GM12874 (cell line): ENCODE measurements at regions not wholly inside any gene's neighbourhood (a gene's known extent, or its start where the extent isn't known, plus 50 kb on each side); places are given as distances from the start of the nearest gene placed in this dataset.

Experiments used
- TF ChIP-seq, protein P1 (sequence below): IDR thresholded peaks from 2 replicates; pipeline ENCODE4 v1.5.1; 2011; ENCODE audit warnings: low read depth, mild to moderate bottlenecking, control low read depth, low read length, moderate library complexity; ENCODE audit not compliant: insufficient read depth

DNA sequence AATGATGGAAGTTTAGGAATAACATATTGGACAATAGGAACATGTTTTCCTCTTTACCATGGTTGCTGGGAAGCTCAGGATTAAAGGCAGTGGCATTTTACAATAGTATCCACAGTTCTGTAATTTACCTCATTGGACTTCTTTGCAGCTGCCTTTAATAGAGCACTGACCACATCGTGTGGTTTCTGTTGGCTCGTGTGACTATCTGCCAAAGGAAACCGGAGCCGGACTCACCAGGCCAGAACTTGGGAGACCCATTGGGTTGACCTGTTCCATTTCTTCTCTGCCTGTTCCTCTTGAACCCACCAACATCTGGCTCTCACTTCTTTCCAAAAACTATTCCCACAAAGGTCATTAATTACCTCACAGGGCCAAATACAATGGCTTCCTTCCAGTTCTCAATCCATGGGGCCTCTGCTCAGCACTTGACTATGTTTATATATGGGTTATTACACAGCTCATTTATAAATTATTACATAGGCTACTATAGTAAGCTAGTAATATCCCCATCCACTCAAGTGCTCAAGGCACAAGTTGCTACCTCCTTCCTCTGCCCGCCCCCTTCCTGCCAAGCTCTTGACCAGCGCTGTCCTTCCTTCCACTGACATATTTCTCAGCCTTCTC, 121.5 kb upstream of the VASH1 start:
- TF ChIP-seq, protein P1, sequence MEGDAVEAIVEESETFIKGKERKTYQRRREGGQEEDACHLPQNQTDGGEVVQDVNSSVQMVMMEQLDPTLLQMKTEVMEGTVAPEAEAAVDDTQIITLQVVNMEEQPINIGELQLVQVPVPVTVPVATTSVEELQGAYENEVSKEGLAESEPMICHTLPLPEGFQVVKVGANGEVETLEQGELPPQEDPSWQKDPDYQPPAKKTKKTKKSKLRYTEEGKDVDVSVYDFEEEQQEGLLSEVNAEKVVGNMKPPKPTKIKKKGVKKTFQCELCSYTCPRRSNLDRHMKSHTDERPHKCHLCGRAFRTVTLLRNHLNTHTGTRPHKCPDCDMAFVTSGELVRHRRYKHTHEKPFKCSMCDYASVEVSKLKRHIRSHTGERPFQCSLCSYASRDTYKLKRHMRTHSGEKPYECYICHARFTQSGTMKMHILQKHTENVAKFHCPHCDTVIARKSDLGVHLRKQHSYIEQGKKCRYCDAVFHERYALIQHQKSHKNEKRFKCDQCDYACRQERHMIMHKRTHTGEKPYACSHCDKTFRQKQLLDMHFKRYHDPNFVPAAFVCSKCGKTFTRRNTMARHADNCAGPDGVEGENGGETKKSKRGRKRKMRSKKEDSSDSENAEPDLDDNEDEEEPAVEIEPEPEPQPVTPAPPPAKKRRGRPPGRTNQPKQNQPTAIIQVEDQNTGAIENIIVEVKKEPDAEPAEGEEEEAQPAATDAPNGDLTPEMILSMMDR, result no peak

DNA sequence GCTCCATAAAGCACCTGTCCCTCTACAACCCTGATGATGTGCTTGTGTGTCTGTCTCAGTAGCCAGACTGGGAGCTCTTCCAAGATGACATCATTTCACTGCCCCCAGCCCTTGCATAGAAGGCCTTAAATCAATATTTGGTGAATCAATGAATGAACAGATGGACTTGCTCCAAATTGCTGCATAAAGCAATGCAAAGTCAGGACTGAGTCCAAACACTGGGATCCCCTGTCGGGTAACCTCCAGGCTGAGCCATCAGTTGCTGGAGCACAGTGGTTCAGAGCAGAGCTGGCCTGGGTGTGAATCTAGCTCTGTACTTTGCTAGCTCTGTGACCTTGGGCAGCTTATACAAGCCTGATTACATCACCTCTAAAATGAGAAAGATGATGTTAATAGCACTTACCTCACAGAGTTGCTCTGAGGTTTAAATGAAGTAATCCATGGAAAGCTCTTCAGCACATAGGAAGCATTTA, 120.3 kb upstream of the VASH1 start:
- TF ChIP-seq, protein P1, result no peak

DNA sequence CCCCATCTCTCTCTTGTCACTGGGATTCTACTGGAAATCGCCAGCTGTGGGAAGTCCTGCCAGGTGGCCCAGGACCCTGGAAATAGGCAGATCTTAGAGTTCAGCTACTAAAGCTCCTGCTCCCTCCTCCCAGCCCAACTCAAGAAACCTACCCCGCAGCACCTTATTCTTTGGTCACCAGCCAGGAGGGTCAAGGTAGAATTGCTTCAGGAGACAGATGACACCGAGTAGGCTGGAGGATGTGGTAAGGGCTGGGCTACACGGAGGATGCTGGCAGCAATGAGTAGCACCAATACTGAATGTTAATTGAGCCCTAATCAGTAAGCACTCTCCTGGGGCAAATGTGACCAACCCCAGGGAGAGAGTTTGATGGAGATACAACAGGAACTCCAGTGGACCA, 119.7 kb upstream of the VASH1 start:
- TF ChIP-seq, protein P1, result no peak

DNA sequence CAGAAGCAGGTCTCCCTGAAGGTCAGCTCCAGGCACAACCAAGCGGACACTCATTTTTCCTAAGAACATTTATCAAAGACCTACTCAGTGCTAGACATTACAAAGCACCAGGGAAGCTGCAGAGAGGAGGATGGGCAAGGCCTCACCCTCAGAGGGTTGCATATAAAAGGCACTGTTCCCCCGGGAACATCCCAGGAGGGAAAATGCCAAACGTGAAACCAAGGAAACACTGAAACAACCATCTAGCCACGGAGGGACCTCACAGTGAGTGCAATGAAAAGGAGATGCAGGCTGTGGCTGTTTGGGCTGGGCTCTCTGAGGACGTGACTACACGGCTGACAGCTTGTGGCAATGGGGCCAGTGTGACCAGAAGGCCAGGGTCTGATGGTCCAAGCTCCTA, 117.4 kb upstream of the VASH1 start:
- TF ChIP-seq, protein P1, result no peak

DNA sequence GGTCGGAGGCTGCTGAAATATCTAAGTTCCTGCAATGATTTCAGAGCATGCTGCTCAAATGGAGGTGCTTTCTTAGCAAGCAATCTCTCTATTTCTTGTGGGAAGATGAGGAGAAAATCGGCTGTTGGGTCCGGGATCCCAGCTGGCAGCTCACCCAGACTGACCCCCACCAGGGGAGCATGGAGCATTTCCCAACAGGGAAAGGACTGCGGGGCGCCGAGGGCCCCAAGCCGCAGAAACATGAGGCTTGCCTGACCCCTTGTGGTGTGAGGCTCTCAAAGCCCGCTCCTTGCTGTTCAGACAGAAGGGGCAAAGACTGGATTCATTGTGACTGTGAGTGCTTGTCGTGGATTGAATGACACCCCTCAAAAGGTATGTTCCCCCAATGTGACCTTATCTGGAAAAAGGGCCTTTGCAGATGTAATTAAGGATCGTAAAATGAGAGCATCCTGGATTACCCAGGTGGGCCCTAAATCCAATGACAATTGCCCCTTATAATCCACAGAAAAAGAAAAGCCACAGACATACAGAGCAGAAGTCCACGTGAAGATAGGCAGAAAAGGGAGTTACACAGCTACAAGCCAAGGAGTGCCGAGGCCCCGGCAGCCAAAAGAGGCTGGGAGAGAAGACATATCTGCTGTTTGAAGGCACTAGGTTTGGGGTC, 116.3 kb upstream of the VASH1 start:
- TF ChIP-seq, protein P1, result peak; percentile 53

DNA sequence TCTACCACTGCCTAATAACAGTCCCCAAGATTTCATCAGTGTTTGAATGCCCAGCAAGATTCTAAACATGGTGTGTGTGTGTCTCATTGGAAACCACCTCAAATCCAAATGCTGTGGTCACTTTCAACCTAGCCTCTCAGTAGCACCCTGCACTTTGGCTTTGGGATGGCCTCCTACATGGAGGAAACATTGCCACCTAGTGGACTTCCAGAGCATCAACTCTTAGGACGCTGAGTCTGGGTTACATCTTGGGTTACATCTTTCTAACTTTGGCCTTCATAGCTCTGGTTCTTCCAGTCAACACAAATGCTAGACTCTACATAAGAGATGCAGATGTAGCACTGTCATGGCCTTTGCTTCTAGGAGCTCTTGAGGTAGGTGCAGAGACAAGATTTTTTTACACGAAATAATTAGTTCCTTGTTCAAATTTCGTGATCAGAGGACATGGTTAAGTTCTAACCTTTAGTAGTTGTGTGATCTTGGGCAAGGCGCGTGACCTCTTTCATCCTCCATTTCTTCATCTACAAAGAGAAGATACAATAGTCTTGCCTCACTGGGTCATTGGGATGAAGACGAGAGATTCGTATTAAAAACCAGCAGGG, 113.5 kb upstream of the VASH1 start:
- TF ChIP-seq, protein P1, result peak; percentile 83

DNA sequence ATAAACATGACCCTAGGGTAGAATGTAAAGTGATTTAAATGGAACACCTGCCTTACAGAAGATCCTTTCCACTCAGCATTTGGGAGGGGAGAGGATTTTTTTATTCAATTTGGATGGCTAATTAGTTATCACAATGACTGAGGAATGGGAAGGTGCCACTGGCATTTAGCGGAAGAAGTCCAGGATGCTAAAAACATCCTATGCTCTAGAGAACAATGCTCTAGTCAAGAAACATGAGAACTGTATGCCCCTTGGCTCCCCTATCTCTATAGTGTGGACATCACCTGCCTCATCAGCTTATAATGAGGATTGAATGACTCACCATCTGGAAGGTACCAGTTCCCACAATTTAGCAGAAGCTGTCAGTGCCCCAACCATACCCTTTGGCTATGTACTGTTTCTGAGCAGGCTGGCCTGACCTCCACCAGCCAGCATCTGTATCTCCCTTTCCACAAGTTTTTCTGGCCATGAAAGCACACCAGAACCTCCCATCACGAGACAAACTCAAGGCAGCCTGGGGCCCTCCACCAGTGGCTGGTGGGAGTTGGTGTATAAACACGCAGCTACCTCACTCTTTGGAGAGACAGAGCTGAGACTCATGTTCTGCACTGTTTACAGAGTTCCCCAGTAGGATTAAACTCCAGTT, 109.7 kb upstream of the VASH1 start:
- TF ChIP-seq, protein P1, result no peak
